Stomach (tissue), 4 donors: ENCODE measurements at regions not wholly inside any gene's neighbourhood (a gene's known extent, or its start where the extent isn't known, plus 50 kb on each side); places are given as distances from the start of the nearest gene placed in this dataset.

Experiments
- CTCF ChIP-seq, 7 experiments: fragments of 450-650 bp in 4 of 7; fragments of 200-600 bp in 3 of 7; sonication (generic) in 3 of 7; IDR thresholded peaks; one replicate each; pipeline ENCODE4 v1.5.1; 2016 to 2019; ENCODE audit warnings: antibody characterized with exemption in 7 of 7, control low read depth in 2 of 7, mild to moderate bottlenecking in 1 of 7
- POLR2A ChIP-seq, 4 donors: fragments of 450-650 bp; IDR thresholded peaks; one replicate each; pipeline ENCODE4 v1.6.1; 2016; ENCODE audit warnings: antibody characterized with exemption in 4 of 4, control low read depth in 2 of 4, mild to moderate bottlenecking in 1 of 4, moderate library complexity in 1 of 4

DNA sequence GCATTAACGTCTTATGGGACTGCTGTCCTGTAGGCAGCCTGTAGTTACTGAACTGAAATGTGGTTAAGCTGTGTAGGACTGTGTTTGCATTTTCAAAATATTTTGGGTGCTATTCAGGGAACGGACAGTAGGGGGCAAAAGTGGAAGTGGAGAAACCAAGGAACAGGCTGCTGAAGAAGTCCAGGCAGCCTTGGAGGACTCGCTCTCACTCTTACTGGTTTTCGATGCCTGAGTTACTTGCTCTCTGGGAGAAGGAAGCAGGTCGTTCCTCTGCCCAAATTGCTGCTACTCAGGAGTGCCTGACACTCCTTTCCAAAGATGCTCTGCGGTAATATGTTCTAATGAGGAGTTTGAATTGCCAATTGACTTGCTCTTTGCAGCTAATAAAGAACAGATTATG lies 64.5 kb upstream of the RBFOX1 start:
- TF ChIP-seq CTCF (IDR thresholded peaks at IDR 0.05), result peak in 4 of 7 experiments; percentile 26 to 48 (median 36)
- no peak for TF ChIP-seq POLR2A (IDR thresholded peaks at IDR 0.05)
